Endothelial cell (in vitro differentiated cells): ENCODE measurements at regions not wholly inside any gene's neighbourhood (a gene's known extent, or its start where the extent isn't known, plus 50 kb on each side); places are given as distances from the start of the nearest gene placed in this dataset.

ENCODE experiments used
- DNase-seq: peaks from one replicate; pipeline ENCODE4 v3.0.0; 2021; ENCODE audit warnings: low spot score
- H3K27ac Mint-ChIP-seq: one replicate; pipeline ENCODE4 v1.8.0; 2021; ENCODE audit warnings: mixed read lengths, inconsistent platforms; ENCODE audit not compliant: unreplicated experiment
- H3K27me3 Mint-ChIP-seq: one replicate; pipeline ENCODE4 v1.8.0; 2021; ENCODE audit warnings: mild to moderate bottlenecking, moderate library complexity, mixed read lengths, inconsistent platforms; ENCODE audit not compliant: unreplicated experiment
- H3K36me3 Mint-ChIP-seq: one replicate; pipeline ENCODE4 v1.8.0; 2021; ENCODE audit warnings: mild to moderate bottlenecking, low read depth, mixed read lengths, inconsistent platforms; ENCODE audit not compliant: unreplicated experiment
- H3K4me1 Mint-ChIP-seq: one replicate; pipeline ENCODE4 v1.8.0; 2021; ENCODE audit warnings: mild to moderate bottlenecking, mixed read lengths, inconsistent platforms; ENCODE audit not compliant: unreplicated experiment
- H3K4me3 Mint-ChIP-seq: one replicate; pipeline ENCODE4 v1.8.0; 2021; ENCODE audit warnings: mild to moderate bottlenecking, mixed read lengths, inconsistent platforms; ENCODE audit not compliant: unreplicated experiment
- H3K9me3 Mint-ChIP-seq: one replicate; pipeline ENCODE4 v1.8.0; 2021; ENCODE audit warnings: mixed read lengths, inconsistent platforms; ENCODE audit not compliant: unreplicated experiment
- TF ChIP-seq, protein P1 (sequence below): fragments of 200-600 bp; sonication (generic); IDR thresholded peaks from one replicate; pipeline ENCODE4 v1.5.0; 2021; ENCODE audit warnings: antibody characterized with exemption; ENCODE audit not compliant: unreplicated experiment

DNA sequence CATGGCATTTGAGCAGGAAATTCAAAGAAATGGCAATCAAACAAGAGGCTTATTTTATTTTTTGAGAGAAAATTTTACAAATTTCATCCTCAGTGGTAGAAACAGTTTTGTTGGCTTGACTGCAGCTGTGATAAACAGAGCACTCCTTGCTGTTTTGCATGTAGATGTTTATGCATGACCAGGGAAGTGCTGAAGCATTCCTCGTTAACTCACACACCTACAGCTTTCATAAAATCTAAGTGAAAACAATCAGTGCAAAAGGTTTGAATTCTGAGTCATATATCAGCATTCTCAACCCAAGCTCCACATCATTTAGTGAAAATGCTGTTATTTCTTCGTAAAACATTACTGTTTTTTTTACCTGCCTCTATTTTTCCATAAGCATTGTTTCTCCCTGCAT, 146.6 kb upstream of the CCDC68 start:
- TF ChIP-seq, protein P1, sequence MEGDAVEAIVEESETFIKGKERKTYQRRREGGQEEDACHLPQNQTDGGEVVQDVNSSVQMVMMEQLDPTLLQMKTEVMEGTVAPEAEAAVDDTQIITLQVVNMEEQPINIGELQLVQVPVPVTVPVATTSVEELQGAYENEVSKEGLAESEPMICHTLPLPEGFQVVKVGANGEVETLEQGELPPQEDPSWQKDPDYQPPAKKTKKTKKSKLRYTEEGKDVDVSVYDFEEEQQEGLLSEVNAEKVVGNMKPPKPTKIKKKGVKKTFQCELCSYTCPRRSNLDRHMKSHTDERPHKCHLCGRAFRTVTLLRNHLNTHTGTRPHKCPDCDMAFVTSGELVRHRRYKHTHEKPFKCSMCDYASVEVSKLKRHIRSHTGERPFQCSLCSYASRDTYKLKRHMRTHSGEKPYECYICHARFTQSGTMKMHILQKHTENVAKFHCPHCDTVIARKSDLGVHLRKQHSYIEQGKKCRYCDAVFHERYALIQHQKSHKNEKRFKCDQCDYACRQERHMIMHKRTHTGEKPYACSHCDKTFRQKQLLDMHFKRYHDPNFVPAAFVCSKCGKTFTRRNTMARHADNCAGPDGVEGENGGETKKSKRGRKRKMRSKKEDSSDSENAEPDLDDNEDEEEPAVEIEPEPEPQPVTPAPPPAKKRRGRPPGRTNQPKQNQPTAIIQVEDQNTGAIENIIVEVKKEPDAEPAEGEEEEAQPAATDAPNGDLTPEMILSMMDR = no peak

DNA sequence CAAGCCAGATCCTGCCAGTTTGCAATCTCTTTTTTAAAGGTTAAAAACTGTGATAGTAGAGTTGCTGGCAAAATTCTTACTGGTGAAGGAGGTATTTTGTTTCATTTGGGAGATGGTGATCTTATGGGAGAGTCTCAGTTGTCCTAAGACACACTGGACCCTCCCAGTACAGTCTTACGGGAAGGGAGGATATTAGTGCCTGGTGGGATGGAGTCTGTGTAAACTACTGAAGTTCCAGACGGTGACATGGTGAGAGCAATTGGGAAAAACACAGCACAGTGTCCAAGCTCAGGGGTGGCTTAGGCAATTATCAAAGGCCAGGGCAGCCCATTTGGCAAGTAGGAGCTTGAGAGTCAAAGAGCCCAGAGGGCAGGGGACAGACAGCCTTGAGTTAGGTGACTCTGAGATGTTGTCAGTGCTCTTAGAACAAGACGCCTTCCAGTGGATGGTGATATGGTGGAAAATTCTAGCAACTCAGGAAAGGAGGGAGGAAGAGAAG, 143.7 kb upstream of the CCDC68 start:
- peaks cover 3% of the 10 kb centered on the region for H3K27me3 Mint-ChIP-seq
- H3K4me3 Mint-ChIP-seq = no peak overlapping the region
- no peaks in the 10 kb centered on the region for H3K36me3 Mint-ChIP-seq
- DNase-seq = no peak
- H3K9me3 Mint-ChIP-seq = no peaks in the 10 kb centered on the region
- no peak overlapping the region for H3K27ac Mint-ChIP-seq
- no peaks in the 10 kb centered on the region for H3K4me1 Mint-ChIP-seq
- TF ChIP-seq, protein P1 = no peak

More for the DNA sequence above, 146.6 kb upstream of the CCDC68 start:
- Mint-ChIP-seq H3K36me3 (no peaks in the 10 kb centered on the region), H3K4me1 (peaks cover 3% of the 10 kb centered on the region), H3K27me3 (peaks cover 1% of the 10 kb centered on the region), H3K9me3 (no peaks in the 10 kb centered on the region), H3K4me3 (no peak overlapping the region), H3K27ac (no peak overlapping the region)
- no peak for DNase-seq

DNA sequence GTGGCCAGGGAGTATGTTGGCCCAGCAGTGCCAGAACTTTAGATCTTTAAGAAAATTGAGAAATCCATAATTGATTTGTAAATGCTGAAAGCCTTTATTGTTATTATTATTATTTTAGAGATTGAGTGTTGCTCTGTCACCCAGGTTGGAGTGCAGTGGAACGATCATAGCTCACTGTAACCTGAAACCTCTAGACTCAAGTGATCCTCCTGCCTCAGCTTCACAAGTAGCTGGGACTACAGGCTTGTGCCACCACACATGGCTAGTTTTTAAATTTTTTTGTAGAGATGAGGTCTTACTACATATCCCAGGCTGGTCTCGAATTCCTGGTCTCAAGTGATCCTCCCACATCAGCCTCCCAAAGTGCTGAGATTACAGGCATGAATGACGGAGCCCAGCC, 143.2 kb upstream of the CCDC68 start:
- TF ChIP-seq, protein P1 = no peak
- Mint-ChIP-seq H3K36me3 (no peaks in the 10 kb centered on the region), H3K9me3 (no peaks in the 10 kb centered on the region), H3K27me3 (peaks cover 3% of the 10 kb centered on the region), H3K27ac (no peak overlapping the region), H3K4me1 (peaks cover 5% of the 10 kb centered on the region), H3K4me3 (no peak overlapping the region)
- DNase-seq = no peak

DNA sequence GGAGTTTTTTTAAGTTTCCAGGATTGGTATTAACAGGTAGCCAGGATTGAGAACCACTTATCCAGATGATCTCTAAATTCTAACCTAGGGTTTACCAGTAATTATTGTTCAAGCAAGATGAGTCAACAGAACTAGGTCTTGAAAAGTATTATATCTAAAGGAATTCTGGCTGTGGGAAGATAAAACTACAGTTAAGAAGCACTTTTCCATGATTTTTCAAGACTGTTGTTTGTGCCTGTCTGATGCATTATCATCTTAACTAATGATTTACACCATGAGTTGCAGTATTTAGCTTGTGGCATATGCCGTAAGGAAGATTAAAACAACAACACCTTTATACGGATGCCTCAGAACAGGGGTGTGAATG, 142.2 kb upstream of the CCDC68 start:
- DNase-seq = no peak
- Mint-ChIP-seq H3K27me3 (peaks cover 3% of the 10 kb centered on the region), H3K4me1 (peaks cover 11% of the 10 kb centered on the region), H3K36me3 (no peaks in the 10 kb centered on the region), H3K9me3 (no peaks in the 10 kb centered on the region), H3K4me3 (no peak overlapping the region), H3K27ac (no peak overlapping the region)
- TF ChIP-seq, protein P1 = no peak

DNA sequence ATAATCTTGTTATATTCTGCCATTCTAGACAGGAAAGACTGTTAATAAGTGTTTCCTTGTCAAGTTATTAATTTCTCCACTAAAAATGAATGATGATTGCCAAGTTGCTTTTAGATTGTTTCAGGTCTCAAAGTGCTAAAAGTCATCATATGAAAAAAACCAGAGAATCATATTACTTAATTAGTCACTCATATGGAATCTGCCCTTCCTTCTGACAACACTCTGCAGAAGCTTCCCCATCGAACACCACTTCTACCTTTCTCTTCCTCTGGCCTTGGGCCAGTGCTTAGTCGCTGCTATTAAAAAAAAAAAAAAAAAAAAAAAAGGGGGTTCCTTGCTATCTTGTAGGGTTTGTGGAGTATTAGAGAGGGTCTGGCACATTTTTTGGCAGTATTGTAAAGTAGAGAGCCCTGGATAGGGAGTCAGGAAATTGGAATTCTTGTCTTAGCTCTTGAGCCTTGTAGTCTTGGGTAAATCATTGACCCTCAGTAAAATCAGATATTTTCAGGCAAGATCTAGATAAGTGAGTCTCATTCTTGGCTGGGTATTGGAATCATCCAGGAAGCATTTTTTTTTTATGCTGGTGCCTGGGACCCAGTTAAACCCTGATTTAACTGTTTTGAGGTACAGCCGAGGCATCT, 141.7 kb upstream of the CCDC68 start:
- H3K4me1 Mint-ChIP-seq = peaks cover 13% of the 10 kb centered on the region
- no peak for DNase-seq
- no peaks in the 10 kb centered on the region for H3K36me3 Mint-ChIP-seq
- TF ChIP-seq, protein P1 = no peak
- H3K27ac Mint-ChIP-seq = no peak overlapping the region
- no peaks in the 10 kb centered on the region for H3K9me3 Mint-ChIP-seq
- H3K4me3 Mint-ChIP-seq = no peak overlapping the region
- H3K27me3 Mint-ChIP-seq = peaks cover 3% of the 10 kb centered on the region
